ENCODE measurements at regions not wholly inside any gene's neighbourhood (a gene's known extent, or its start where the extent isn't known, plus 50 kb on each side); places are given as distances from the start of the nearest gene placed in this dataset.

GRCh38 chr20:60750909-60751308 is 501.2 kb upstream of the CDH4 start:
- no peak overlapping the region for H3K9ac ChIP-seq (ENCODE audit: low read length)
- H3K4me3 ChIP-seq (ENCODE audit: low read length) = no peak overlapping the region
- no peaks in the 10 kb centered on the region for H3K79me2 ChIP-seq (ENCODE audit: low read length)
- H3K9me3 ChIP-seq (replicated peaks; ENCODE audit: insufficient read depth, low read length) = no peaks in the 10 kb centered on the region
- H3F3A ChIP-seq (ENCODE audit: insufficient read depth, low read length) = no peaks in the 10 kb centered on the region
- no peaks in the 10 kb centered on the region for H3K4me1 ChIP-seq (ENCODE audit: low read length)
- no peak overlapping the region for H2AFZ ChIP-seq (ENCODE audit: low read length)
- H4K20me1 ChIP-seq (ENCODE audit: insufficient read depth, low read length) = no peaks in the 10 kb centered on the region
- no peak for DNase-seq
- no peak overlapping the region for H3K4me2 ChIP-seq (ENCODE audit: low read depth, low read length)
- H3K9me2 ChIP-seq (replicated peaks; ENCODE audit: insufficient read depth, low read length) = no peaks in the 10 kb centered on the region
- no peak overlapping the region for H3K27ac ChIP-seq (ENCODE audit: low read length)
- TF ChIP-seq EZH2 (optimal IDR thresholded peaks at IDR 0.05; ENCODE audit: low read depth, low read length) = no peak
- no peak for TF ChIP-seq EZH2phosphoT487 (IDR thresholded peaks at IDR 0.05; ENCODE audit: low read length)
- no peak for TF ChIP-seq CTCF (IDR thresholded peaks at IDR 0.05; ENCODE audit: low read length)
- H3K27me3 ChIP-seq (replicated peaks; ENCODE audit: insufficient read depth, low read length) = no peaks in the 10 kb centered on the region
- no peaks in the 10 kb centered on the region for H3K36me3 ChIP-seq (replicated peaks; ENCODE audit: insufficient read depth, low read length)

- Histone ChIP-seq H3K9ac (ENCODE audit: low read length) (no peak overlapping the region), H3K4me2 (ENCODE audit: low read depth, low read length) (no peak overlapping the region), H3K36me3 (replicated peaks; ENCODE audit: insufficient read depth, low read length) (no peaks in the 10 kb centered on the region), H2AFZ (ENCODE audit: low read length) (no peak overlapping the region), H3K9me2 (replicated peaks; ENCODE audit: insufficient read depth, low read length) (no peaks in the 10 kb centered on the region), H3K4me3 (ENCODE audit: low read length) (no peak overlapping the region), H3K79me2 (ENCODE audit: low read length) (no peaks in the 10 kb centered on the region), H3K4me1 (ENCODE audit: low read length) (no peaks in the 10 kb centered on the region), H3F3A (ENCODE audit: insufficient read depth, low read length) (no peaks in the 10 kb centered on the region), H3K9me3 (replicated peaks; ENCODE audit: insufficient read depth, low read length) (no peaks in the 10 kb centered on the region), H3K27ac (ENCODE audit: low read length) (no peak overlapping the region), H3K27me3 (replicated peaks; ENCODE audit: insufficient read depth, low read length) (no peaks in the 10 kb centered on the region), H4K20me1 (ENCODE audit: insufficient read depth, low read length) (no peaks in the 10 kb centered on the region)
- TF ChIP-seq EZH2phosphoT487 (IDR thresholded peaks at IDR 0.05; ENCODE audit: low read length) = no peak
- TF ChIP-seq CTCF (IDR thresholded peaks at IDR 0.05; ENCODE audit: low read length) = no peak
- TF ChIP-seq EZH2 (optimal IDR thresholded peaks at IDR 0.05; ENCODE audit: low read depth, low read length) = no peak
- no peak for DNase-seq
Observed at GRCh38 chr20:60751826-60752225, 500.2 kb upstream of the CDH4 start.

- no peak overlapping the region for H3K9ac ChIP-seq (ENCODE audit: low read length)
- no peak for TF ChIP-seq EZH2 (optimal IDR thresholded peaks at IDR 0.05; ENCODE audit: low read depth, low read length)
- TF ChIP-seq CTCF (IDR thresholded peaks at IDR 0.05; ENCODE audit: low read length) = no peak
- TF ChIP-seq EZH2phosphoT487 (IDR thresholded peaks at IDR 0.05; ENCODE audit: low read length) = no peak
- DNase-seq = no peak
- H4K20me1 ChIP-seq (ENCODE audit: insufficient read depth, low read length) = no peaks in the 10 kb centered on the region
- no peaks in the 10 kb centered on the region for H3K9me3 ChIP-seq (replicated peaks; ENCODE audit: insufficient read depth, low read length)
- H3F3A ChIP-seq (ENCODE audit: insufficient read depth, low read length) = no peaks in the 10 kb centered on the region
- H3K27me3 ChIP-seq (replicated peaks; ENCODE audit: insufficient read depth, low read length) = no peaks in the 10 kb centered on the region
- no peaks in the 10 kb centered on the region for H3K9me2 ChIP-seq (replicated peaks; ENCODE audit: insufficient read depth, low read length)
- no peak overlapping the region for H3K27ac ChIP-seq (ENCODE audit: low read length)
- no peak overlapping the region for H3K4me3 ChIP-seq (ENCODE audit: low read length)
- H3K79me2 ChIP-seq (ENCODE audit: low read length) = no peaks in the 10 kb centered on the region
- H3K36me3 ChIP-seq (replicated peaks; ENCODE audit: insufficient read depth, low read length) = no peaks in the 10 kb centered on the region
- H3K4me2 ChIP-seq (ENCODE audit: low read depth, low read length) = no peak overlapping the region
- H2AFZ ChIP-seq (ENCODE audit: low read length) = no peak overlapping the region
- no peaks in the 10 kb centered on the region for H3K4me1 ChIP-seq (ENCODE audit: low read length)
Observed at GRCh38 chr20:60752741-60753420, 499.2 kb upstream of the CDH4 start.
